Ureter (tissue), 1 donor: ENCODE measurements at regions not wholly inside any gene's neighbourhood (a gene's known extent, or its start where the extent isn't known, plus 50 kb on each side); places are given as distances from the start of the nearest gene placed in this dataset.
"Not testable (repeated sequence)": the region's sequence is repeated elsewhere in the genome, so short reads cannot be mapped to it uniquely, and the experiment has no call there.

ENCODE experiments used
- DNase-seq: peaks from one replicate; pipeline ENCODE4 v3.0.0-alpha.2; 2020; ENCODE audit warnings: low spot score
- donor health status: DM: yes; HTN: yes; CAD: no.

- DNase-seq: not testable (repeated sequence)
These were observed 833.7 kb upstream of the RAG2 start for GRCh38 chr11:37431633-37432230.

DNA sequence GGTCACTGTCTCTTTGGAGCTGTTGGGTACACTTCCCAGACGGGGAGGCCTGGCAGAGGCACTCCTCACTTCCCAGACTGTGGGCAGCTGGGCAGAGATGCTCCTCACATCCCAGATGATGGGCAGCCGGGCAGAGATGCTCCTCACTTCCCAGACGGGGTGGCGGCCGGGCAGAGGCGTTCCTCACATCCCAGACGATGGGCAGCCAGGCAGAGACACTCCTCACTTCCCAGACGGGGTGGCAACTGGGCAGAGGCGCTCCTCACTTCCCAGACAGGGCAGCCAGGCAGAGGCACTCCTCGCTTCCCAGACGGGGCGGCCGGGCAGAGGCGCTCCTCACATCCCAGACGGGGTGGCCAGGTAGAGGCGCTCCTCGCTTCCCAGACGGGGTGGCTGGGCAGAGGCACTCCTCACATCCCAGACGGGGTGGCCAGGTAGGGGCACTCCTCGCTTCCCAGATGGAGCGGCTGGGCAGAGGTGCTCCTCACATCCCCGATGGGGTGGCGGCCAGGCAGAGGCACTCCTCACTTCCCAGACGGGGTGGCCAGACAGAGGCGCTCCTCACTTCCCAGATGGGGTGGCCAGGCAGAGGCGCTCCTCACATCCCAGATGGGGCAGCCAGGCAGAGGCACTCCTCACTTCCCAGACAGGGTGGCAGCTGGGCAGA lies 833.1 kb upstream of the RAG2 start:
- DNase-seq: not testable (repeated sequence)

- DNase-seq: no peak
These were observed 824.5 kb upstream of the RAG2 start for GRCh38 chr11:37422511-37422910.

DNA sequence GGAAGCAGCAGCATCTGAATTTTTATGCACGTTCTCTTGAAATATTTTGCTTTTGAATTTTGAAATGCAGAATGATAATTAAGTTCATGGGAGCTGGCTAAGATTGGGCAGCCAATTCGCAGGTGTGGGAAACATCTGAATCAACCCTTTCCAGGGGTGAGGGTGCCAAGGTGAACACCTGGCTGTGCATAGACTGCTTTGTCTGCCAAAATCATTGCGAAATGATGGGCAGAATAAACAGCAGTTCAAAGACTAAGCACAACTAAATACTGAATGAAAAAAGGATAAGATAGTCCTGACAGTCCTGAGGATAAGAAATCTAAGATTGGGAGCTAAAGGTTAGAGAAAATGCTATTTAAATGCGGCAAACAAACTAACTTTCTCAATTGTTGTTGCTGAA lies 813.3 kb upstream of the RAG2 start:
- no peak for DNase-seq

DNA sequence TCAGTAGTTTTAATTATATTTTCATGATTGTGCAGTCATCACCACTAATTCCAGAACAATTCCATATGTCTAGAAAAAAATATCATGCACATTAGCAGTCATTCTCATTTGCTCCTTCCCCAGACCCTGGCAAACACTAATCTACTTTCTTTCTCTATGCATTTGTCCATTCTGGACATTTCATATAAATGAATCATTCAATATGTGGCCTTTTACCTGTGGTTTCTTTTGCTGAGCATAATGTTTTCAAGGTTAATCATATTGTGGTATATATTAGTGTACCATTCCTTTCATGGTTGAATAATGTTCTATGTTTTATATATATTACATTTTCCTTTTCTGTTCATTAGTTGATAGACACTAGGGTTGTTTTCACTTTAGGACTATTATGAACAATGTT lies 811.1 kb upstream of the RAG2 start:
- no peak for DNase-seq

DNA sequence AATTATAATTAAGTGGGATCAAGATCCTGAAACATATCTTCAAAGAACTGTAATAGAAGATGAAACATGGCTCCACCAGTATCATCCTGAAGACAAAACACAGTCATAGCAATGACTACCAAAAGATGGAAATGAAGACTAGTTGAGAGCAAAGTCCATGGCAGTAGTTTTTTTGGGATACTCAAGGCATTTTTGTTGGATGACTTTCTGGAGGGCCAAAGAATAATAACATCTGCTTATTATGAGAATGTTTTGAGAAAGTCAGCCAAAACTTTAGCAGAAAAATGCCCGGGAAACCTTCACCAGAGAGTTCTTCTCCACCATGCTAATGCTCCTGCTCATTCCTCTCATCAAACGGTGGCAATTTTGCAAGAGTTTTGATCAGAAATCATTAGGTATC lies 809.4 kb upstream of the RAG2 start:
- DNase-seq: no peak

GRCh38 chr11:37406651-37407050 lies 808.6 kb upstream of the RAG2 start:
- no peak for DNase-seq

DNA sequence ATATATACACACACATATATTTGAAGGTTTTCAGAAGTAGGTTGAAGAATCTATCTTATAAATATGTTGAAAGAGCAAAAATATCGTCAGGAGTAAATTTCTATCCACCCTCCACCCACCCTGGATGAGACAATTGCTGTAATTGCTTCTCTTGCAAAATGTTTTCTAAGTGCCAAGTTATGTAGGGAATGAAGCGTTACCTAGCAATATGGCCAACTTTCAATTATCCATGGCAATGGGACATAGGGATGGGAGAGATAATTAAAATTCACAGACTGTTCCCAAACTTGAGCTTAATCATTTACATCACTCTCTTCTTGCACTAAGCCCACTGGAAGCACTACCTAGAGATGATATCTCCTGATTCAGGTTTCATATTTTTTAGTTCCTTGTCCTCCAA lies 806.2 kb upstream of the RAG2 start:
- DNase-seq: no peak

GRCh38 chr11:37402663-37403062 lies 804.6 kb upstream of the RAG2 start:
- no peak for DNase-seq

DNA sequence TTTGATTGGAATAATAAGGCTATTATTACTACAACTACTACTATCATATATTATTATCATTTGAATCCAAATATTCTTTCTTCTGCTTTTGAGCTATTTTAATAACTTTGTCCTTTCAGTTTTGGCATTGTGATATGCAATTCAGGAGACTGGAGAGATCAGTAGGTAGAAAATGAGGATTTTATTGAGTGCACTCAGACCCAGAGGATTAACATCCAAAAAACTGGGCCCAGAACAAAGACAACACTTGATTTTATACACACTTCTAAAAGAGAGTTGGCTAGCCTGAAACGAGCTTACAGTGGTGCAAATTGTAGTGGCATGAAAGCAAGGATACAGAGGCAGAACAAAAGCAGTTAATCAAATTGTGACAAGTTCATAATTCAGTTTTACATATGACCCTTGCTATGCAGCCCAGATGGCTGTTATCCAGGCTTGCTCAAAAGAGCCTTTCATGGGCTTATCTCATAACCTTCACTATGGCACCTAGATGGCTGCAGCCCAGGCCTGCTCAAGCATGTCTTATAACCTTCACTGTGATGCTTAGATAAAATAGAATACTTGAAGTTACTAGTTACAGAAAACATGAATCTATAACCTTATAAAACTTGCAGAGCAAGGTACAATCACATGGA lies 796.3 kb upstream of the RAG2 start:
- DNase-seq: no peak

- DNase-seq: no peak
These were observed 793.6 kb upstream of the RAG2 start for GRCh38 chr11:37391615-37392014.

DNA sequence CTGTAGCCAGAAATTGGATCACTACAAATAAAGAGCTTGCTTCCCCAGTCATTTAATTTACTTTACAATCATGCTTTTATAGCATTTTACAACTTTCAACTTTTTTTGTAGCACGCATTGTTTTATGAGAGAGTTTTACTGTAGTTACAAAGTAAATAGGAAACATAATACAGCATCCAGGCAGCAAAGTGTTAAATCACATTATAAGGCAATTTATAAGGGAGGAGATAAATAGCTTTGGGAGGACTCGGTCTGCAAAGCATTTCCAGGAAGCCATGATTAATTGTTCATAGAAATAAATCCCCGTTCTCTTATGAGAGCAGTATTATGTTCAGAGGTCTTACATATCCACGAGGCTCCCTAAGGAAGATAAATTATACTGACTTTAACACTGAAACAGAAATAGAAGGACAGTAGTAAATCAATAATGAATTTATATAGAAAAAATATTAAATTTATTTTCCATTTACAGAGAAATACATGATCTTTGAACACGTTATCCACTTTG lies 792.6 kb upstream of the RAG2 start:
- no peak for DNase-seq

- DNase-seq: no peak
These were observed 780.9 kb upstream of the RAG2 start for GRCh38 chr11:37378958-37379357.

GRCh38 chr11:37372667-37373066 lies 774.6 kb upstream of the RAG2 start:
- no peak for DNase-seq

- no peak for DNase-seq
These were observed 773.4 kb upstream of the RAG2 start for GRCh38 chr11:37371346-37371970.

DNA sequence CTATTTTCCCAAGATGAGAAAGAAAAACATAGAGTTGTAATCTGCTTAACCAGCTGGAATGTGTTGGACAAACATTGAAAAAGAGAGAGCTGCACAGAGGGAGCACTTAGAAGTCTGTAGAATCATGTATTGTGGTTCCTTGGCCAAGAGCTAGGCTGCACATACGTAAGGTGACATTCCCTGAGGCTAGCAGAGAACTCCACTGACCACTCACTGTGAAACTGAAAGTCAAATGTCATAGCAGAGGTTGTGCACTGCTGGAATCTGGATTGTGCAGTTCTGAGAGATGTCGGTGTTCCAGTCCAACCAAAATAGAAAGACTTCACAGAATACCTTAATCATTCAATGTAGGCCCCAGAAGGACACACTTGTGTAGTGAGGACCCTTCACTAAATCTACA lies 772.8 kb upstream of the RAG2 start:
- no peak for DNase-seq

DNA sequence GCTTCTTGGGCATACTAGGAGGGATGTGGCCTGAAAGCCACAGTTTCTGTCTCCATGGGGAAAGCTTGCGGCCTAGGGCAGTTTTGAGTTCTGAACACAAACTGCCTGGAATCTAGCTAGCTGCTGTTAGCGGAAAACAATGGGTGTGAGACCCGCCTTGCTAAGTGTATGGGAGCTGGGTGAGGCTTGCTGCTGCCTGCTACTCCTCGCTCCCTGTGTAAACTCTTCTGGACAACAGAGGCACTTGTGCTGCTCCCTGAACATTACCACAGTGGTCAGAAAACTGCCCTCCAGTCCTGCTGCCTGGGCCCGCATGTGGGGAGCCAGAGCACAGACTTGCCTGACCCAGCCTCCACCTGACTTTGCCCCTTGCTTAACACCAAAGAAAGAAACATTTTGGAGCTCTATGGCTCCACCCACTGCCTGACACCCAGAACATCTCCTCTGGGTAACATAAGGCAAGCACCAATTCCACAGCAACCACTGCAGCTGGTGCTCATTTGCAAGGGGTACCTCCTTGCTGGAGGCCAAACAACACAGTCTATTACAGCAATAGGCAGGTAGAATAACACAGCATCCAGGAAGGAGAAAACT lies 766.3 kb upstream of the RAG2 start:
- no peak for DNase-seq

DNA sequence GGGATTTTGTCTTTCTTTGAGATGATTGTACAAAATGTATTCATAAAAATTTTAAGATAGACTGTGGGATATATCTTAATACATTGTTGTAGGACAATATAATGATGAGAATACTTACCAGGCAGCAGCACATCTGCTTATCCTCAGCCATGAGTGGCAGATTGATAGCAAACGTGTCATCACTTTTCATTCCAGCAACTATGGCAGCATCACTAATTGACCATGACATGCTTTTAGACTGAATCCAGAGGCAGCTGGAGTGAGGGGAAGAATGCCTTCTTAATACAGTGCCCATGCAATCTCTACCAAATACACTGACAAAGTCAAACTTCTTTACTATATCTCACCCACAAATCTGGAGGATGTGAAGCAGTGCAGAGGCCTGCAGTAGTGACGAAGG lies 755.2 kb upstream of the RAG2 start:
- no peak for DNase-seq

- no peak for DNase-seq
These were observed 754.4 kb upstream of the RAG2 start for GRCh38 chr11:37352485-37352884.

DNA sequence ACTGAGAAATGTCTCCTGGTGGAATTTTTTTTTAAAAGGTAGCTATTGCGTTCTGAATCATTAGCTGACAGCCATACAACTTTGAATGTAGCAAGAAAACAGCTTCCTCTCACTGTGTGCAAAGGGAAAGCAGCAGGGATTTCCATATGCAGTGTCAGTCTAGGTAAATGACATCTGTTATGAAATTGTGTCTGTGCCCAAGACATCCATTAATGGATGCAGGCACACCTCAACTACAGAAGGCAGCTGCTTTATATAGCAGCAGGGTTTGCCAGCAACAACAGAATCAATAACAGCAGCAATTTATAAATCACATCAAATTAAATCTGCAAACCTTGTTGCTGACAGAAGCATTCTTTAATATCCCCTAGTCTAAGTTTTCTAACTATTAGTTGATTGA lies 745.3 kb upstream of the RAG2 start:
- DNase-seq: no peak

- DNase-seq: no peak
These were observed 738.4 kb upstream of the RAG2 start for GRCh38 chr11:37336401-37336800.

DNA sequence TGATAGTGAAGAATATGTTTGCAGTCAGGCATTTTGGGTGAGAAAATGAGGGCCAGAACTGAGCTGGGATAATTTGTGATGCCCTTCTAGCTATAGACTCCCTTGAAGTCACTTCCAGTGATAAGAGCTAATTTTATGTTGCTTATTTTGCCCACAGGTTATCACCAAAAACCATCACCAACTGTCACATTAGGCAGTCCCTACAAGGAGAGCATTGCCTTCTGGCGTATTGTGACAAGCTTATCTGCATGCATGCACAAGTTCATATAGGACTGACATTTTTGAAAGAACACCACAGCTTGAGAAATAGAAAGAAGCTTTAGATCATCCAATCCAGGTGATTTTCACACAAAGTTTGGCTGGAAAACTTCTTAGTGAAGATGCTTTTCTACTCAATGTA lies 735.3 kb upstream of the RAG2 start:
- DNase-seq: no peak
